Testis (tissue), 2 donors: ENCODE measurements at regions not wholly inside any gene's neighbourhood (a gene's known extent, or its start where the extent isn't known, plus 50 kb on each side); places are given as distances from the start of the nearest gene placed in this dataset.

ENCODE experiments used
- CTCF ChIP-seq, 3 experiments: fragments of 450-650 bp in 2 of 3; fragments of 200-600 bp in 1 of 3; sonication (generic) in 1 of 3; IDR thresholded peaks; one replicate each; pipeline ENCODE4 v1.5.1; 2016 to 2019; ENCODE audit warnings: antibody characterized with exemption in 3 of 3, mild to moderate bottlenecking in 2 of 3, moderate library complexity in 1 of 3
- POLR2A ChIP-seq: fragments of 450-650 bp; IDR thresholded peaks from one replicate; pipeline ENCODE4 v1.6.1; 2017; ENCODE audit warnings: antibody characterized with exemption, mild to moderate bottlenecking, moderate library complexity

DNA sequence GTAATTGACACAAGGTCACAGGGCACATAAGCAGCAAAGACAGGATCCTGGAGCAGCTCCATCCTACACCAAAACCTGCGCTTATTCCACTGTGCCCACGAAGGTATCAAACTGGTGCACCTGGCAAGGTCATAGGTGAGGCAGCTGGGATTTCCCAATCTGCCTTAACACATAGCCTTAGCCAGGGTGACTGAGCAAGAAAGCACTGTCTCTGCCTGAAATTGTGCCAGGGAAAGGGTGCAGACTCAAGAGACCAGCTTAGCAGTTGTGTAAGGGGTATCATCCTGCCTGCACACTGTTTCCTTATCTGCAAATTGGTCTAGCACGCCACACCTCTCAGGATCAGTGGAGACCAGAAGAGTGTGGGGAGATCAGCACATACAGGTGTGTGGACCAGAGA is 82.8 kb downstream of the MAFB start:
- TF ChIP-seq CTCF (IDR thresholded peaks at IDR 0.05) = no peak
- no peak for TF ChIP-seq POLR2A
